ENCODE measurements at regions not wholly inside any gene's neighbourhood (a gene's known extent, or its start where the extent isn't known, plus 50 kb on each side); places are given as distances from the start of the nearest gene placed in this dataset.

DNA sequence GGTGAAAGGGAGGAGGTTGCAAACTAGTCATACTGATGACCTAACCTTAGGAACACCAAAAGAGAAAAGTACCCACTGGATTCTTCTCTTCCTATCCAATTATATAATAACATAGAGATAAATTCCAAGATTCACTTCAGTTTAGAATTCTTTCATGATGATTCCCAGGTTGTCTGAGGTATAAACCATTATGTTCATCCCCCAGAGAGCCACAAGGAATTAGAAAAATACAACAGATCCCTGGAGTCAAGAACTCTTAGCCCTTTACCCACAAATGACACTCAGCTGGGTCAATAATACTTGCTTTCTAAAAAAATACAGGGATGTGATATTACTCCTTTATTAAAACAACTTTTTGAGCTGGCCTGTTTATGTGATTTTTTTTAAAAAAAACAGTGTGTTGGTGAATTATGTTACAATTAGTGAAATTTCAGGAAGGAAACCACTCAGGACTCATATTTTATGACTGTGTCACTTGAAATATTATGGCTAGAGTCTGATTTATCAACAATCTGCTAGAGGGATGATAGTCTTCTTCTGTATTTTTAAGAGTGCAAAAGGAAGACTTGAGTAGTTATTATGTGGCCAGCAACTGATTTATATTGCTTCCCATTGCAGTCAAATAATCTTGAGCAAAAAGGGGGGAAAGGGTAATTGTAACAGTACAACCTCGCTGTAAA lies 338.2 kb downstream of the NFIB start:
- TF ChIP-seq, protein P1, sequence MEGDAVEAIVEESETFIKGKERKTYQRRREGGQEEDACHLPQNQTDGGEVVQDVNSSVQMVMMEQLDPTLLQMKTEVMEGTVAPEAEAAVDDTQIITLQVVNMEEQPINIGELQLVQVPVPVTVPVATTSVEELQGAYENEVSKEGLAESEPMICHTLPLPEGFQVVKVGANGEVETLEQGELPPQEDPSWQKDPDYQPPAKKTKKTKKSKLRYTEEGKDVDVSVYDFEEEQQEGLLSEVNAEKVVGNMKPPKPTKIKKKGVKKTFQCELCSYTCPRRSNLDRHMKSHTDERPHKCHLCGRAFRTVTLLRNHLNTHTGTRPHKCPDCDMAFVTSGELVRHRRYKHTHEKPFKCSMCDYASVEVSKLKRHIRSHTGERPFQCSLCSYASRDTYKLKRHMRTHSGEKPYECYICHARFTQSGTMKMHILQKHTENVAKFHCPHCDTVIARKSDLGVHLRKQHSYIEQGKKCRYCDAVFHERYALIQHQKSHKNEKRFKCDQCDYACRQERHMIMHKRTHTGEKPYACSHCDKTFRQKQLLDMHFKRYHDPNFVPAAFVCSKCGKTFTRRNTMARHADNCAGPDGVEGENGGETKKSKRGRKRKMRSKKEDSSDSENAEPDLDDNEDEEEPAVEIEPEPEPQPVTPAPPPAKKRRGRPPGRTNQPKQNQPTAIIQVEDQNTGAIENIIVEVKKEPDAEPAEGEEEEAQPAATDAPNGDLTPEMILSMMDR (conservative IDR thresholded peaks at IDR 0.05; ENCODE audit: low read depth in 2 of 2): no peak
- TF ChIP-seq EZH2phosphoT487 (IDR thresholded peaks at IDR 0.05; ENCODE audit: unreplicated experiment) (no peak), CREB1 (CRISPR knock-in tag; IDR thresholded peaks at IDR 0.05; ENCODE audit: low read depth) (no peak), POLR2AphosphoS5 (IDR thresholded peaks at IDR 0.05; ENCODE audit: low read depth) (no peak)

Data from GM23338 (cell line).